Adrenal gland (tissue), 9 donors: ENCODE measurements at regions not wholly inside any gene's neighbourhood (a gene's known extent, or its start where the extent isn't known, plus 50 kb on each side); places are given as distances from the start of the nearest gene placed in this dataset.
A peak's percentile ranks its signal among the peaks of the same experiment; 100 is the strongest.

Source experiments
- DNase-seq, 7 donors: peaks; one replicate each; pipeline ENCODE4 v3.0.0-alpha.2; 2019 to 2020
- H3K27ac ChIP-seq, 5 donors: fragments of 200-600 bp; sonication (generic) in 4 of 5; 1 replicate in 3 of 5; 2 replicates in 2 of 5; pipeline versions ENCODE4 v1.5.1 to v1.8.0; 2016 to 2020; ENCODE audit warnings: mild to moderate bottlenecking in 1 of 5
- H3K27me3 ChIP-seq: fragments of 200-600 bp; 2 replicates; pipeline ENCODE4 v1.8.0; 2021
- H3K36me3 ChIP-seq, 2 donors: fragments of 200-600 bp; replicated peaks in 1 of 2; 1 replicate in 1 of 2; 2 replicates in 1 of 2; pipeline versions ENCODE4 v1.5.1 to v1.8.0; 2018 to 2022
- H3K4me1 ChIP-seq, 2 donors: fragments of 200-600 bp; replicated peaks in 1 of 2; 1 replicate in 1 of 2; 2 replicates in 1 of 2; pipeline versions ENCODE4 v1.5.1 to v1.8.0; 2018 to 2021
- H3K4me3 ChIP-seq, 4 donors: fragments of 200-600 bp; sonication (generic) in 3 of 4; one replicate each; pipeline ENCODE4 v1.5.1; 2016 to 2018
- H3K9me3 ChIP-seq, 3 donors: fragments of 200-600 bp; sonication (generic) in 1 of 3; replicated peaks in 1 of 3; 1 replicate in 2 of 3; 2 replicates in 1 of 3; pipeline versions ENCODE4 v1.5.1 to v1.8.0; 2016 to 2021
- CTCF ChIP-seq, 6 experiments: fragments of 450-650 bp in 4 of 6; fragments of 200-600 bp in 2 of 6; sonication (generic) in 1 of 6; IDR thresholded peaks; 1 replicate in 5 of 6; 2 replicates in 1 of 6; pipeline versions ENCODE4 v1.5.1 to v1.8.0; 2016 to 2021; ENCODE audit warnings: antibody characterized with exemption in 6 of 6, mild to moderate bottlenecking in 2 of 6, moderate library complexity in 1 of 6
- POLR2A ChIP-seq, 2 donors: fragments of 450-650 bp; IDR thresholded peaks; one replicate each; pipeline ENCODE4 v1.6.1; 2017; ENCODE audit warnings: antibody characterized with exemption in 2 of 2, mild to moderate bottlenecking in 2 of 2, moderate library complexity in 1 of 2
- WGBS, 4 donors: extraction: QIAGEN DNeasy Blood & Tissue Kit in 2 of 4; methylation state at CpG; one replicate each; pipeline versions ENCODE4 v1.1.5 to v1.1.7; 2013 to 2017; 5-methylcytosine and 5-hydroxymethylcytosine counted together
- intact Hi-C, 2 donors: fragments of 100-400 bp; cut with DNase I; formaldehyde crosslinking; loops; one replicate each; pipeline versions ENCODE4 v1.14.1 to v1.15.0; 2022 to 2023
- donor health status: healthy with polysubstance abuse.
- donor health status: Bipolar disorder and iron deficiency.
- donor health status: DM: yes; HTN: yes; CAD: no.
- donor health status: DM: no; HTN: no; CAD: no.
- donor health status: DM: no; HTN: no; CAD: no.

- no peaks in the 10 kb centered on the region for H3K9me3 ChIP-seq
- TF ChIP-seq POLR2A (IDR thresholded peaks at IDR 0.05) (no peak), CTCF (IDR thresholded peaks at IDR 0.05) (no peak)
- WGBS, 4 donors, result 89 to 94% (median 92%) methylated on average over 3 of the region's 3 CpGs
- H3K36me3 ChIP-seq, result no peaks in the 10 kb centered on the region
- no peak for DNase-seq
- intact Hi-C loops, result no loop called here
- no peak overlapping the region for H3K4me3 ChIP-seq
- H3K27me3 ChIP-seq, result no peaks in the 10 kb centered on the region
- no peaks in the 10 kb centered on the region for H3K4me1 ChIP-seq
- H3K27ac ChIP-seq, result no peak overlapping the region
Measured at GRCh38 chr3:73789825-73790444, 165.2 kb upstream of the PDZRN3 start.

GRCh38 chr3:73787620-73788019 lies 162.9 kb upstream of the PDZRN3 start:
- intact Hi-C loops, result no loop called here
- no peak for DNase-seq
- H3K27ac ChIP-seq, result no peak overlapping the region

GRCh38 chr3:73786998-73787397 lies 162.3 kb upstream of the PDZRN3 start:
- TF ChIP-seq POLR2A (IDR thresholded peaks at IDR 0.05), result no peak
- TF ChIP-seq CTCF (IDR thresholded peaks at IDR 0.05), result no peak
- Histone ChIP-seq H3K27me3 (no peaks in the 10 kb centered on the region), H3K4me1 (no peaks in the 10 kb centered on the region), H3K27ac (no peak overlapping the region), H3K4me3 (no peak overlapping the region), H3K36me3 (no peaks in the 10 kb centered on the region), H3K9me3 (no peaks in the 10 kb centered on the region)
- intact Hi-C loops, result no loop called here
- DNase-seq, result no peak
- WGBS, 4 donors, result 48 to 64% (median 55%) methylated on average over 1 of the region's 1 CpG

More at GRCh38 chr3:73787620-73788019, 162.9 kb upstream of the PDZRN3 start:
- no peaks in the 10 kb centered on the region for H3K9me3 ChIP-seq
- TF ChIP-seq CTCF (IDR thresholded peaks at IDR 0.05) (no peak), POLR2A (IDR thresholded peaks at IDR 0.05) (no peak)
- H3K36me3 ChIP-seq, result no peaks in the 10 kb centered on the region
- H3K4me3 ChIP-seq, result no peak overlapping the region
- H3K4me1 ChIP-seq, result no peaks in the 10 kb centered on the region
- no peaks in the 10 kb centered on the region for H3K27me3 ChIP-seq

GRCh38 chr3:73786321-73786807 lies 161.6 kb upstream of the PDZRN3 start:
- intact Hi-C loops, result no loop called here
- WGBS, 4 donors, result 88 to 100% (median 93%) methylated on average over 1 of the region's 1 CpG
- H3K9me3 ChIP-seq, result no peaks in the 10 kb centered on the region

More at GRCh38 chr3:73786321-73786807, 161.6 kb upstream of the PDZRN3 start:
- Histone ChIP-seq H3K27ac (no peak overlapping the region), H3K36me3 (no peaks in the 10 kb centered on the region), H3K4me1 (no peaks in the 10 kb centered on the region), H3K27me3 (no peaks in the 10 kb centered on the region), H3K4me3 (no peak overlapping the region)
- peak; percentile 20 to 73 (median 52) for DNase-seq
- no peak for TF ChIP-seq CTCF (IDR thresholded peaks at IDR 0.05)
- no peak for TF ChIP-seq POLR2A (IDR thresholded peaks at IDR 0.05)
